A549 (cell line): ENCODE measurements at regions not wholly inside any gene's neighbourhood (a gene's known extent, or its start where the extent isn't known, plus 50 kb on each side); places are given as distances from the start of the nearest gene placed in this dataset.

Experiments used
- ATAC-seq, 2 experiments: fragments of 200-7000 bp in 1 of 2; fragments of >200 bp in 1 of 2; cut with Nextera tagmentation in 1 of 2; cut with Tn5 transposase in 1 of 2; 3 replicates each; pipeline versions ENCODE4 v1.8.0 to v1.9.1; 2018 to 2020; ENCODE audit warnings: mild to moderate bottlenecking in 1 of 2, moderate library complexity in 1 of 2
- CTCF ChIA-PET: fragments of 300-600 bp; sonication (Branson Sonifier 250); formaldehyde crosslinking; extraction: SDS; loops from one replicate; lab custom pipeline; 2021; ENCODE audit warnings: antibody characterized with exemption, inconsistent platforms; lab: Yijun Ruan, JAX
- POLR2A ChIA-PET: fragments of 350-600 bp; formaldehyde crosslinking; extraction: SDS; loops from one replicate; lab custom pipeline; 2021; ENCODE audit warnings: antibody characterized with exemption, inconsistent platforms; lab: Yijun Ruan, JAX
- DNase-seq, 2 experiments: peaks; one replicate each; pipeline versions ENCODE4 v3.0.0 to v3.0.0-alpha.2; 2011 to 2016; ENCODE audit warnings: low read depth in 1 of 2, low spot score in 1 of 2
- FAIRE-seq: peaks from 2 replicates; lab custom pipeline; 2011; peaks lifted over from hg19 to GRCh38; lab: Jason Lieb, UNC
- H3K27ac ChIP-seq, 2 experiments: fragments of >200 bp; sonication (Bioruptor Twin); formaldehyde crosslinking; 3 replicates each; pipeline ENCODE4 v1.5.1; 2016 to 2017
- H3K4me1 ChIP-seq: fragments of >200 bp; sonication (Bioruptor Twin); formaldehyde crosslinking; 3 replicates; pipeline ENCODE4 v1.6.1; 2016
- H3K4me2 ChIP-seq: fragments of >200 bp; sonication (Bioruptor Twin); formaldehyde crosslinking; 3 replicates; pipeline ENCODE4 v1.6.1; 2016
- H3K4me3 ChIP-seq: fragments of >200 bp; sonication (Bioruptor Twin); formaldehyde crosslinking; 3 replicates; pipeline ENCODE4 v1.5.1; 2016
- H3K9me3 ChIP-seq: fragments of >200 bp; sonication (Bioruptor Twin); formaldehyde crosslinking; 3 replicates; pipeline ENCODE4 v1.6.1; 2016
- BCL3 ChIP-seq: fragments of >200 bp; sonication (Bioruptor Twin); formaldehyde crosslinking; IDR thresholded peaks from 3 replicates; pipeline ENCODE4 v1.6.1; 2016
- CHD4 ChIP-seq: fragments of 200-600 bp; sonication (generic); IDR thresholded peaks from 2 replicates; pipeline ENCODE4 v1.6.1; 2016; ENCODE audit warnings: antibody characterized with exemption, mild to moderate bottlenecking, borderline replicate concordance
- HDAC2 ChIP-seq: fragments of 200-600 bp; sonication (generic); IDR thresholded peaks from 2 replicates; pipeline ENCODE4 v1.6.1; 2016
- HMGXB4 ChIP-seq: fragments of 250-450 bp; sonication (Bioruptor Pico); IDR thresholded peaks from 2 replicates; pipeline ENCODE4 v1.5.0; 2021; ENCODE audit warnings: mild to moderate bottlenecking, moderate library complexity, borderline replicate concordance
- JUN ChIP-seq, 2 experiments: fragments of >200 bp; sonication (Bioruptor Twin); formaldehyde crosslinking; IDR thresholded peaks; 2 replicates in 1 of 2; 3 replicates in 1 of 2; pipeline ENCODE4 v1.6.1; 2016 to 2017
- KDM1A ChIP-seq: fragments of 200-600 bp; sonication (generic); IDR thresholded peaks from 2 replicates; pipeline ENCODE4 v1.6.1; 2016; ENCODE audit warnings: low read depth, mild to moderate bottlenecking
- MAFK ChIP-seq: fragments of 450-650 bp; IDR thresholded peaks from 2 replicates; pipeline ENCODE4 v1.6.1; 2014; ENCODE audit not compliant: partially characterized antibody
- NFE2L2 ChIP-seq: fragments of 150-350 bp; conservative IDR thresholded peaks from 2 replicates; pipeline ENCODE4 v1.6.1; 2014; ENCODE audit warnings: low read length
- POLR2A ChIP-seq: IDR thresholded peaks from 2 replicates; pipeline ENCODE4 v1.6.1; 2012; ENCODE audit warnings: mild to moderate bottlenecking, low read length
- RARB ChIP-seq: fragments of 250-450 bp; sonication (Bioruptor Pico); IDR thresholded peaks from 2 replicates; pipeline ENCODE4 v1.8.0; 2021; ENCODE audit warnings: mild to moderate bottlenecking, moderate library complexity
- SMC3 ChIP-seq: fragments of >200 bp; sonication (Bioruptor Twin); formaldehyde crosslinking; IDR thresholded peaks from 3 replicates; pipeline ENCODE4 v1.6.1; 2018; ENCODE audit warnings: inconsistent platforms
- TFCP2L1 ChIP-seq: fragments of 250-450 bp; sonication (Bioruptor Pico); IDR thresholded peaks from 2 replicates; pipeline ENCODE4 v1.5.0; 2021; ENCODE audit warnings: mild to moderate bottlenecking
- TP53 ChIP-seq: fragments of 250-450 bp; sonication (Bioruptor Pico); IDR thresholded peaks from 2 replicates; pipeline ENCODE4 v1.5.0; 2021; ENCODE audit warnings: mild to moderate bottlenecking, moderate library complexity
- ZFP36 ChIP-seq: fragments of 450-650 bp; IDR thresholded peaks from 2 replicates; pipeline ENCODE4 v1.6.1; 2014; ENCODE audit warnings: borderline replicate concordance; ENCODE audit not compliant: partially characterized antibody
- ZNF302 ChIP-seq: fragments of 250-450 bp; sonication (Bioruptor Pico); IDR thresholded peaks from 2 replicates; pipeline ENCODE4 v1.9.0; 2021; ENCODE audit warnings: inconsistent platforms, mild to moderate bottlenecking, moderate library complexity
- WGBS: methylation state at CpG from one replicate; pipeline ENCODE4 v1.1.6; 2017; ENCODE audit errors: missing lambda C conversion rate; 5-methylcytosine and 5-hydroxymethylcytosine counted together
- TF ChIP-seq, protein P1 (sequence below): fragments of 200-600 bp; sonication (generic); IDR thresholded peaks from 2 replicates; pipeline ENCODE4 v1.6.1; 2016; ENCODE audit warnings: antibody characterized with exemption, mild to moderate bottlenecking, moderate library complexity
- TF ChIP-seq, protein P2 (sequence below): fragments of 450-650 bp; IDR thresholded peaks from 2 replicates; pipeline ENCODE4 v1.6.1; 2014; ENCODE audit warnings: antibody characterized with exemption
- TF ChIP-seq, protein P3 (sequence below): fragments of 150-350 bp; IDR thresholded peaks from 2 replicates; pipeline ENCODE4 v1.6.1; 2014; ENCODE audit warnings: low read depth, mild to moderate bottlenecking, low read length
- TF ChIP-seq, protein P4 (sequence below): fragments of >200 bp; sonication (Bioruptor Twin); formaldehyde crosslinking; IDR thresholded peaks from 3 replicates; pipeline ENCODE4 v1.5.1; 2016

DNA sequence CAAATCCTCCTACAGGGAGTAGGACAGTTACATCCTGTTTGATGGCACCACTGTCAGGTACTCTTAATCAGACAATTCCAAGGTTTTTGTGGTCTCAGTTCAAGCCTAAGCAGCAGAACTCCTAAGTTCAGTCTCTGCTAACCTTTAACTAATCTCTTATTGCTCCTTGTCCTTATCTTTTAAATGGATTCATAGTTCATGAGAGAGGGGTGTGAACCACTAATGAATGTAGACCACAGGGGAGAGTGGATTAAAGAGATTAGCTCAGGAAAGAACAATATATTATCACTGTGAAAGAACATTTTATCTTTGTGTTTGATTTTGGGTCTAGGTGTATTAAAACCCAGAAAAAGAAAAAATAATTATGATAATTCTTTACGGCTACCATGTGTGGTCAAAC lies 168.9 kb downstream of the DCK start:
- no peak for TF ChIP-seq RARB (CRISPR knock-in tag)
- TF ChIP-seq SMC3, result no peak
- TF ChIP-seq BCL3, result no peak
- no peak for TF ChIP-seq KDM1A
- TF ChIP-seq, protein P1, sequence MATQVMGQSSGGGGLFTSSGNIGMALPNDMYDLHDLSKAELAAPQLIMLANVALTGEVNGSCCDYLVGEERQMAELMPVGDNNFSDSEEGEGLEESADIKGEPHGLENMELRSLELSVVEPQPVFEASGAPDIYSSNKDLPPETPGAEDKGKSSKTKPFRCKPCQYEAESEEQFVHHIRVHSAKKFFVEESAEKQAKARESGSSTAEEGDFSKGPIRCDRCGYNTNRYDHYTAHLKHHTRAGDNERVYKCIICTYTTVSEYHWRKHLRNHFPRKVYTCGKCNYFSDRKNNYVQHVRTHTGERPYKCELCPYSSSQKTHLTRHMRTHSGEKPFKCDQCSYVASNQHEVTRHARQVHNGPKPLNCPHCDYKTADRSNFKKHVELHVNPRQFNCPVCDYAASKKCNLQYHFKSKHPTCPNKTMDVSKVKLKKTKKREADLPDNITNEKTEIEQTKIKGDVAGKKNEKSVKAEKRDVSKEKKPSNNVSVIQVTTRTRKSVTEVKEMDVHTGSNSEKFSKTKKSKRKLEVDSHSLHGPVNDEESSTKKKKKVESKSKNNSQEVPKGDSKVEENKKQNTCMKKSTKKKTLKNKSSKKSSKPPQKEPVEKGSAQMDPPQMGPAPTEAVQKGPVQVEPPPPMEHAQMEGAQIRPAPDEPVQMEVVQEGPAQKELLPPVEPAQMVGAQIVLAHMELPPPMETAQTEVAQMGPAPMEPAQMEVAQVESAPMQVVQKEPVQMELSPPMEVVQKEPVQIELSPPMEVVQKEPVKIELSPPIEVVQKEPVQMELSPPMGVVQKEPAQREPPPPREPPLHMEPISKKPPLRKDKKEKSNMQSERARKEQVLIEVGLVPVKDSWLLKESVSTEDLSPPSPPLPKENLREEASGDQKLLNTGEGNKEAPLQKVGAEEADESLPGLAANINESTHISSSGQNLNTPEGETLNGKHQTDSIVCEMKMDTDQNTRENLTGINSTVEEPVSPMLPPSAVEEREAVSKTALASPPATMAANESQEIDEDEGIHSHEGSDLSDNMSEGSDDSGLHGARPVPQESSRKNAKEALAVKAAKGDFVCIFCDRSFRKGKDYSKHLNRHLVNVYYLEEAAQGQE, result no peak
- no peak for TF ChIP-seq TP53 (CRISPR knock-in tag)
- TF ChIP-seq MAFK, result no peak
- no peak for TF ChIP-seq POLR2A
- TF ChIP-seq TFCP2L1 (CRISPR knock-in tag), result no peak
- TF ChIP-seq ZNF302 (CRISPR knock-in tag), result no peak
- no peak for TF ChIP-seq CHD4
- TF ChIP-seq HMGXB4 (CRISPR knock-in tag), result no peak
- no peak for TF ChIP-seq JUN (IDR thresholded peaks at IDR 0.05)
- TF ChIP-seq, protein P2, sequence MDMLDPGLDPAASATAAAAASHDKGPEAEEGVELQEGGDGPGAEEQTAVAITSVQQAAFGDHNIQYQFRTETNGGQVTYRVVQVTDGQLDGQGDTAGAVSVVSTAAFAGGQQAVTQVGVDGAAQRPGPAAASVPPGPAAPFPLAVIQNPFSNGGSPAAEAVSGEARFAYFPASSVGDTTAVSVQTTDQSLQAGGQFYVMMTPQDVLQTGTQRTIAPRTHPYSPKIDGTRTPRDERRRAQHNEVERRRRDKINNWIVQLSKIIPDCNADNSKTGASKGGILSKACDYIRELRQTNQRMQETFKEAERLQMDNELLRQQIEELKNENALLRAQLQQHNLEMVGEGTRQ, result no peak
- TF ChIP-seq, protein P3, sequence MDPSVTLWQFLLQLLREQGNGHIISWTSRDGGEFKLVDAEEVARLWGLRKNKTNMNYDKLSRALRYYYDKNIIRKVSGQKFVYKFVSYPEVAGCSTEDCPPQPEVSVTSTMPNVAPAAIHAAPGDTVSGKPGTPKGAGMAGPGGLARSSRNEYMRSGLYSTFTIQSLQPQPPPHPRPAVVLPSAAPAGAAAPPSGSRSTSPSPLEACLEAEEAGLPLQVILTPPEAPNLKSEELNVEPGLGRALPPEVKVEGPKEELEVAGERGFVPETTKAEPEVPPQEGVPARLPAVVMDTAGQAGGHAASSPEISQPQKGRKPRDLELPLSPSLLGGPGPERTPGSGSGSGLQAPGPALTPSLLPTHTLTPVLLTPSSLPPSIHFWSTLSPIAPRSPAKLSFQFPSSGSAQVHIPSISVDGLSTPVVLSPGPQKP, result no peak
- TF ChIP-seq, protein P4, sequence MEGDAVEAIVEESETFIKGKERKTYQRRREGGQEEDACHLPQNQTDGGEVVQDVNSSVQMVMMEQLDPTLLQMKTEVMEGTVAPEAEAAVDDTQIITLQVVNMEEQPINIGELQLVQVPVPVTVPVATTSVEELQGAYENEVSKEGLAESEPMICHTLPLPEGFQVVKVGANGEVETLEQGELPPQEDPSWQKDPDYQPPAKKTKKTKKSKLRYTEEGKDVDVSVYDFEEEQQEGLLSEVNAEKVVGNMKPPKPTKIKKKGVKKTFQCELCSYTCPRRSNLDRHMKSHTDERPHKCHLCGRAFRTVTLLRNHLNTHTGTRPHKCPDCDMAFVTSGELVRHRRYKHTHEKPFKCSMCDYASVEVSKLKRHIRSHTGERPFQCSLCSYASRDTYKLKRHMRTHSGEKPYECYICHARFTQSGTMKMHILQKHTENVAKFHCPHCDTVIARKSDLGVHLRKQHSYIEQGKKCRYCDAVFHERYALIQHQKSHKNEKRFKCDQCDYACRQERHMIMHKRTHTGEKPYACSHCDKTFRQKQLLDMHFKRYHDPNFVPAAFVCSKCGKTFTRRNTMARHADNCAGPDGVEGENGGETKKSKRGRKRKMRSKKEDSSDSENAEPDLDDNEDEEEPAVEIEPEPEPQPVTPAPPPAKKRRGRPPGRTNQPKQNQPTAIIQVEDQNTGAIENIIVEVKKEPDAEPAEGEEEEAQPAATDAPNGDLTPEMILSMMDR, result no peak
- no peak for TF ChIP-seq NFE2L2
- TF ChIP-seq ZFP36, result no peak
- no peak for TF ChIP-seq HDAC2
- TF ChIP-seq, all 56 proteins: peak for 0
- POLR2A ChIA-PET, result no interaction called here
- DNase-seq (no peak), FAIRE-seq (no peak), ATAC-seq (no peak)
- H3K4me2 ChIP-seq, result no peak overlapping the region
- CTCF ChIA-PET, result interaction anchor here (0.6 kb wide), 1 partner anchor 28 kb away, joined by 3 read pairs; no protein-coding TSS in a partner anchor
- H3K4me3 ChIP-seq, result no peak overlapping the region
- no peaks in the 10 kb centered on the region for H3K9me3 ChIP-seq
- WGBS, result 93% methylated on average over 1 of the region's 1 CpG
- H3K4me1 ChIP-seq, result no peaks in the 10 kb centered on the region
- H3K27ac ChIP-seq, result no peak overlapping the region
